ENCODE measurements at regions not wholly inside any gene's neighbourhood (a gene's known extent, or its start where the extent isn't known, plus 50 kb on each side); places are given as distances from the start of the nearest gene placed in this dataset.

DNA sequence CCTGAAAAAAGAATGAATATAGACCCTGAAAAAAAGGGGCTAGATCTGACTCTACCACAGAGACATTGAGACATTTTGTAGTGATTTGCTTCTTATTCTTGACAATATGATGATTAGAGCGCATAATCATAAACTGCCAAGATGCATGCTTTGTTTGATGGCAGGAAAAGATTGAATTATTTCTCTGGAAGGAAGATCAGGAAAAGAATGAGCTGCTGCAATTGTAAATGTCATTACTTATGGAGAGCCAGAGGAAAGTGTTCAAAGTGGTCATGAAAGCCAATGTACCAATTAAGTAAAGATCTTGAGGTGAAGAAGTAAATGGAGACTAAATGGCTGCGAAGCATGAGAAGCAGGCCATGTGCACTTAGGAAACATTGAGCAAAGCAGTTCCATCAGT lies 126.4 kb upstream of the NXPH2 start:
- H3K9me3 ChIP-seq = no peaks in the 10 kb centered on the region
- WGBS (ENCODE audit: low lambda C conversion rate) = 58% methylated on average over 2 of the region's 2 CpGs
- no peaks in the 10 kb centered on the region for H3K36me3 ChIP-seq (replicated peaks in 1 of 2; ENCODE audit: control insufficient read depth in 1 of 2, insufficient read depth in 2 of 2, low read length in 1 of 2)
- H3K9ac ChIP-seq = no peak overlapping the region
- POLR2A ChIA-PET = no interaction called here
- no peaks in the 10 kb centered on the region for H3K9me2 ChIP-seq
- no peak overlapping the region for H3K4me2 ChIP-seq
- H3K4me3 ChIP-seq (ENCODE audit: low read depth in 2 of 2, low read length in 1 of 2) = no peak overlapping the region
- H3F3A ChIP-seq (replicated peaks; ENCODE audit: insufficient read depth) = no peaks in the 10 kb centered on the region
- no peak for DNase-seq
- no peak for TF ChIP-seq GABPA (IDR thresholded peaks at IDR 0.05; ENCODE audit: low read depth)
- no peak for TF ChIP-seq GATA2 (CRISPR knock-in tag; IDR thresholded peaks at IDR 0.05)
- TF ChIP-seq MEF2A (IDR thresholded peaks at IDR 0.05; ENCODE audit: borderline replicate concordance, low read depth) = no peak
- TF ChIP-seq RAD21 (IDR thresholded peaks at IDR 0.05; ENCODE audit: low read length) = no peak
- TF ChIP-seq RCOR1 (IDR thresholded peaks at IDR 0.05; ENCODE audit: low read length) = no peak
- TF ChIP-seq ELF1 (IDR thresholded peaks at IDR 0.05) = no peak
- TF ChIP-seq MXI1 (IDR thresholded peaks at IDR 0.05; ENCODE audit: low read depth, low read length) = no peak
- no peak overlapping the region for H3K27ac ChIP-seq (ENCODE audit: low read depth in 2 of 2, low read length in 1 of 2)
- H4K20me1 ChIP-seq (ENCODE audit: insufficient read depth) = no peaks in the 10 kb centered on the region
- no peaks in the 10 kb centered on the region for H3K79me2 ChIP-seq (ENCODE audit: insufficient read depth)
- no peaks in the 10 kb centered on the region for H3K27me3 ChIP-seq (ENCODE audit: insufficient read depth)
- CTCF ChIA-PET = no interaction called here
- H2AFZ ChIP-seq (ENCODE audit: low read depth) = no peak overlapping the region
- H3K4me1 ChIP-seq (ENCODE audit: control insufficient read depth in 1 of 2, insufficient read depth in 2 of 2, low read depth in 1 of 2, low read length in 1 of 2) = no peaks in the 10 kb centered on the region

DNA sequence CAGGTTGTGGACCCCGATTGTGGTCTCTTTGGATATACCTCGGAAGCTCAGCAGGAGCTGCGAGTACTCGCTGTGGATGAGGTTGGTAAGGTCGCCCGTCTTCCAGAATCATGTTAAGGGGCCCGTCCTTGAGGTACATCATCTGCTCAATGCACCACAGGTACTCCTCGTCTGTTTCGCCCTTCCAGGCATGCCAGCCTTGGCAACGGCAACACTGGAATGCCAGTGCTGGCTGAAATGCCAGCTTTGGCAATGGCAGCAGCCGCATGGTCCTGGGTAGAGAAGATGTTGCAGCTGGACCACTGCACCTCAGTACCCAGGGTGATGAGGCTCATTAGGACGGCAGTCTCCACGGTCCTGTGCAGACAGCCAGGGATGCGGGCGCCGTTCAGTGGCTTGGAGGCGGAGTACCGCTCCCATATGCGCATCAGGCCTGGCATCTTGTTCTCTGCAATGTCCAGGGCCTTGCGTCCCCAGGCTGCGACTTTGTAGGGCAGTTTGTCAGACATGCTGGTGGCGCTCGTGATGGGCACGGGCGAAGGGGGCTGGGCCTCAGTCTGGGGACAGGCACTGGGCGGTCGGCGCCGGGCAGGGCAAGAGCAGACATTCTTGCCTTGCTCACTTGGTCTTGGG lies 122.2 kb upstream of the NXPH2 start:
- Histone ChIP-seq H3K4me2 (no peak overlapping the region), H3K9ac (no peak overlapping the region), H3K27ac (ENCODE audit: low read depth in 2 of 2, low read length in 1 of 2) (no peak overlapping the region), H3K4me3 (ENCODE audit: low read depth in 2 of 2, low read length in 1 of 2) (no peak overlapping the region), H3K79me2 (ENCODE audit: insufficient read depth) (no peaks in the 10 kb centered on the region), H4K20me1 (ENCODE audit: insufficient read depth) (no peaks in the 10 kb centered on the region), H3K36me3 (replicated peaks in 1 of 2; ENCODE audit: control insufficient read depth in 1 of 2, insufficient read depth in 2 of 2, low read length in 1 of 2) (no peaks in the 10 kb centered on the region), H3K9me2 (no peaks in the 10 kb centered on the region), H3F3A (replicated peaks; ENCODE audit: insufficient read depth) (no peaks in the 10 kb centered on the region), H3K4me1 (ENCODE audit: control insufficient read depth in 1 of 2, insufficient read depth in 2 of 2, low read depth in 1 of 2, low read length in 1 of 2) (no peaks in the 10 kb centered on the region), H3K27me3 (ENCODE audit: insufficient read depth) (no peaks in the 10 kb centered on the region), H2AFZ (ENCODE audit: low read depth) (no peak overlapping the region), H3K9me3 (no peaks in the 10 kb centered on the region)
- TF ChIP-seq POLR2AphosphoS5 (IDR thresholded peaks at IDR 0.05; ENCODE audit: low read depth, low read length) (no peak), FOXJ3 (CRISPR knock-in tag; IDR thresholded peaks at IDR 0.05) (no peak), TAF1 (IDR thresholded peaks at IDR 0.05; ENCODE audit: borderline replicate concordance, low read depth, low read length) (no peak), TCF12 (IDR thresholded peaks at IDR 0.05) (no peak), FOXM1 (IDR thresholded peaks at IDR 0.05; ENCODE audit: low read depth) (no peak), NRF1 (IDR thresholded peaks at IDR 0.05; ENCODE audit: low read depth, low read length) (no peak), GABPA (IDR thresholded peaks at IDR 0.05; ENCODE audit: low read depth) (no peak), JUND (IDR thresholded peaks at IDR 0.05) (no peak), CHD2 (IDR thresholded peaks at IDR 0.05; ENCODE audit: low read length, partially characterized antibody) (no peak), RCOR1 (IDR thresholded peaks at IDR 0.05; ENCODE audit: low read length) (no peak)
- TF ChIP-seq, protein P1, sequence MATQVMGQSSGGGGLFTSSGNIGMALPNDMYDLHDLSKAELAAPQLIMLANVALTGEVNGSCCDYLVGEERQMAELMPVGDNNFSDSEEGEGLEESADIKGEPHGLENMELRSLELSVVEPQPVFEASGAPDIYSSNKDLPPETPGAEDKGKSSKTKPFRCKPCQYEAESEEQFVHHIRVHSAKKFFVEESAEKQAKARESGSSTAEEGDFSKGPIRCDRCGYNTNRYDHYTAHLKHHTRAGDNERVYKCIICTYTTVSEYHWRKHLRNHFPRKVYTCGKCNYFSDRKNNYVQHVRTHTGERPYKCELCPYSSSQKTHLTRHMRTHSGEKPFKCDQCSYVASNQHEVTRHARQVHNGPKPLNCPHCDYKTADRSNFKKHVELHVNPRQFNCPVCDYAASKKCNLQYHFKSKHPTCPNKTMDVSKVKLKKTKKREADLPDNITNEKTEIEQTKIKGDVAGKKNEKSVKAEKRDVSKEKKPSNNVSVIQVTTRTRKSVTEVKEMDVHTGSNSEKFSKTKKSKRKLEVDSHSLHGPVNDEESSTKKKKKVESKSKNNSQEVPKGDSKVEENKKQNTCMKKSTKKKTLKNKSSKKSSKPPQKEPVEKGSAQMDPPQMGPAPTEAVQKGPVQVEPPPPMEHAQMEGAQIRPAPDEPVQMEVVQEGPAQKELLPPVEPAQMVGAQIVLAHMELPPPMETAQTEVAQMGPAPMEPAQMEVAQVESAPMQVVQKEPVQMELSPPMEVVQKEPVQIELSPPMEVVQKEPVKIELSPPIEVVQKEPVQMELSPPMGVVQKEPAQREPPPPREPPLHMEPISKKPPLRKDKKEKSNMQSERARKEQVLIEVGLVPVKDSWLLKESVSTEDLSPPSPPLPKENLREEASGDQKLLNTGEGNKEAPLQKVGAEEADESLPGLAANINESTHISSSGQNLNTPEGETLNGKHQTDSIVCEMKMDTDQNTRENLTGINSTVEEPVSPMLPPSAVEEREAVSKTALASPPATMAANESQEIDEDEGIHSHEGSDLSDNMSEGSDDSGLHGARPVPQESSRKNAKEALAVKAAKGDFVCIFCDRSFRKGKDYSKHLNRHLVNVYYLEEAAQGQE (IDR thresholded peaks at IDR 0.05; ENCODE audit: low read depth, low read length) = no peak
- TF ChIP-seq, protein P2, sequence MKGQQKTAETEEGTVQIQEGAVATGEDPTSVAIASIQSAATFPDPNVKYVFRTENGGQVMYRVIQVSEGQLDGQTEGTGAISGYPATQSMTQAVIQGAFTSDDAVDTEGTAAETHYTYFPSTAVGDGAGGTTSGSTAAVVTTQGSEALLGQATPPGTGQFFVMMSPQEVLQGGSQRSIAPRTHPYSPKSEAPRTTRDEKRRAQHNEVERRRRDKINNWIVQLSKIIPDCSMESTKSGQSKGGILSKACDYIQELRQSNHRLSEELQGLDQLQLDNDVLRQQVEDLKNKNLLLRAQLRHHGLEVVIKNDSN (IDR thresholded peaks at IDR 0.05; ENCODE audit: borderline replicate concordance, low read depth) = no peak
- ChIA-PET POLR2A (no interaction called here), CTCF (no interaction called here)
- WGBS (ENCODE audit: low lambda C conversion rate) = 68% methylated on average over 18 of the region's 29 CpGs
- no peak for DNase-seq

Measured in SK-N-SH (cell line).